ENCODE measurements at regions not wholly inside any gene's neighbourhood (a gene's known extent, or its start where the extent isn't known, plus 50 kb on each side); places are given as distances from the start of the nearest gene placed in this dataset.
"Not testable (repeated sequence)": the region's sequence is repeated elsewhere in the genome, so short reads cannot be mapped to it uniquely, and the experiment has no call there.

DNA sequence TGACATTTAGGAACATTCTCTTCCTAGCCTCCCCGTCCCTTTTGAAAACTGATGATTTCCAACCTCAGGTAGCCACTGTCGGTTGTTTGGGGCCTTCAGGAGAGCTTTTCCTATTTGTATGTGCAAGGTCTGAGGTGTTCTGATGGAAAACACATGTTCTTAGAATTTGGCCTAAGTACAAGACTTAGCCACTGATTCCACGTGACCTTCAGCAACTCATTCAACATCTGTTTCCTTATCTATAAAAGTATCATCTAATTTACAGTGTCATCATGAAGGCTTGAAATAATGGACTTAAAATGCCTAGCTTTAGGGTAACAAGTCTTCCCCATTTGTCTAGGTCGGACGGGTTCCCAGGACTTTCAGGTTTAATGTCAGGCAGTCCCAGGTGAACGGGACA, 259.3 kb downstream of the SOX9 start:
- DNase-seq (ENCODE audit: low read depth, low spot score): no peak
- H3K4me3 ChIP-seq (ENCODE audit: low read depth, low read length): no peak overlapping the region
- in situ Hi-C loops (cut with HindIII; ENCODE audit: low sequenced_read_pairs): no loop called here
- TF ChIP-seq, protein P1, sequence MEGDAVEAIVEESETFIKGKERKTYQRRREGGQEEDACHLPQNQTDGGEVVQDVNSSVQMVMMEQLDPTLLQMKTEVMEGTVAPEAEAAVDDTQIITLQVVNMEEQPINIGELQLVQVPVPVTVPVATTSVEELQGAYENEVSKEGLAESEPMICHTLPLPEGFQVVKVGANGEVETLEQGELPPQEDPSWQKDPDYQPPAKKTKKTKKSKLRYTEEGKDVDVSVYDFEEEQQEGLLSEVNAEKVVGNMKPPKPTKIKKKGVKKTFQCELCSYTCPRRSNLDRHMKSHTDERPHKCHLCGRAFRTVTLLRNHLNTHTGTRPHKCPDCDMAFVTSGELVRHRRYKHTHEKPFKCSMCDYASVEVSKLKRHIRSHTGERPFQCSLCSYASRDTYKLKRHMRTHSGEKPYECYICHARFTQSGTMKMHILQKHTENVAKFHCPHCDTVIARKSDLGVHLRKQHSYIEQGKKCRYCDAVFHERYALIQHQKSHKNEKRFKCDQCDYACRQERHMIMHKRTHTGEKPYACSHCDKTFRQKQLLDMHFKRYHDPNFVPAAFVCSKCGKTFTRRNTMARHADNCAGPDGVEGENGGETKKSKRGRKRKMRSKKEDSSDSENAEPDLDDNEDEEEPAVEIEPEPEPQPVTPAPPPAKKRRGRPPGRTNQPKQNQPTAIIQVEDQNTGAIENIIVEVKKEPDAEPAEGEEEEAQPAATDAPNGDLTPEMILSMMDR (IDR thresholded peaks at IDR 0.05; ENCODE audit: low read depth, low read length): no peak

DNA sequence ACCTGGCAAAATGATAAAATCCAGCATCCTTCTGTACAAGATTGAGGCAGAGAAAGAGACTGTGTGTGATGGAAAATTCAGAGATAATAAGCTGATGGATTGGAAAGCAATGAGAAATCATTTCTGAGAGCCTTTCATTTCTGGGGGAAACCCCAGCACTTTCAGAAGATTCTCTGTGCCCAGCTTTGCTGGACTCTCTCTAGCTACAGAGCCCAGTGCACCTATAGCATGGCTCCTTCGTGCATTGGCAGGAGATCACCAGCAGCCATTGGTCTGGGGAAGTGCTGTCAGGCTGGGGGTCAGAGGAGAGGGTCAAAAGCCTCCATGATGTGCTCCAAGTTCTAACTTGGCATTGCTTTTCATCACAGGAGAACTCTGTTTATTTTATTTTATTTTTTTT, 259.9 kb downstream of the SOX9 start:
- TF ChIP-seq, protein P1 (IDR thresholded peaks at IDR 0.05; ENCODE audit: low read depth, low read length): no peak
- in situ Hi-C loops (cut with HindIII; ENCODE audit: low sequenced_read_pairs): no loop called here
- no peak overlapping the region for H3K4me3 ChIP-seq (ENCODE audit: low read depth, low read length)
- no peak for DNase-seq (ENCODE audit: low read depth, low spot score)

DNA sequence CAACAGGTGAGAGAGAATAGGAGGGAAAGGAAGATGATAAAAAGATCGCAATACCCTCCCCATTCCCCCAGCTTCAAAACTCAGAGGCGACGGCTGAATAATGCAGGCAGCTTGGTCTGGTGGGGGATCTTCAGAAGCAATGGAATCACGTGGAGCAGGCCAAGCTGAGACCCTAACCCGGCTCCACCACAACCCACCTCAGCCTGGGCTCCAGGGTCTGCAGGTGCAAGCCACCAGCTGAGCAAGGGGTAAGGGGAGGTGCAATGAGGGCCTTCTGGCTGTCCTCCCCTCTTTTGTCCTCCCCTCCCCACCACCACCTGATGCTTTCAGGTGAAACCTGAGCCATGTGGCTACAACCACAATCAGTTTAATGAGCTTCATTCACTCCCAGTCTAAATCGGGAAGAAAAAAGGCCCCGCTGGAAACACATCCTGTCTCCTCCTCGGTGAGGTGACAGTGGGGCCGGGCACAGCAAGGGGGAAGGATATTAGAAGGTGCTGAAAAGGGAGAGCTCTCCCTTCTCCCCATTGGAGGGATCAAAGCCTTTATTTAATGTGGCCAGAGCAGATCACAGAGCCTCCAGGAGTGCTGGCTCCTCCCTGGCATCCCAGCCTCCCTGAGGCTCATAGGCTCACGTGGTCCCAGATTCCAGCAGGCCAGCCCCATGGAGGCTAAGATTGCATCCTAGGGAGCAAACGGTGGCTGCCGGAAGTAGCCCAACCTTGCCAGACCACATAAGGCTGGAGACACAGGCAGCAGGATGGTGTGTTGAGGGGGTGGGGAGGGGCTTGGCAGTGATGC, 261.0 kb downstream of the SOX9 start:
- in situ Hi-C loops (cut with HindIII; ENCODE audit: low sequenced_read_pairs): no loop called here
- TF ChIP-seq, protein P1 (IDR thresholded peaks at IDR 0.05; ENCODE audit: low read depth, low read length): no peak
- no peak overlapping the region for H3K4me3 ChIP-seq (ENCODE audit: low read depth, low read length)
- no peak for DNase-seq (ENCODE audit: low read depth, low spot score)

GRCh38 chr17:72382971-72383722, 262.3 kb downstream of the SOX9 start:
- TF ChIP-seq, protein P1 (IDR thresholded peaks at IDR 0.05; ENCODE audit: low read depth, low read length): no peak
- DNase-seq (ENCODE audit: low read depth, low spot score): no peak
- in situ Hi-C loops (cut with HindIII; ENCODE audit: low sequenced_read_pairs): no loop called here
- H3K4me3 ChIP-seq (ENCODE audit: low read depth, low read length): no peak overlapping the region

- no peak for DNase-seq (ENCODE audit: low read depth, low spot score)
- in situ Hi-C loops (cut with HindIII; ENCODE audit: low sequenced_read_pairs): no loop called here
- H3K4me3 ChIP-seq (ENCODE audit: low read depth, low read length): no peak overlapping the region
- TF ChIP-seq, protein P1 (IDR thresholded peaks at IDR 0.05; ENCODE audit: low read depth, low read length): no peak
Measured at GRCh38 chr17:72385475-72385874, 264.7 kb downstream of the SOX9 start.

DNA sequence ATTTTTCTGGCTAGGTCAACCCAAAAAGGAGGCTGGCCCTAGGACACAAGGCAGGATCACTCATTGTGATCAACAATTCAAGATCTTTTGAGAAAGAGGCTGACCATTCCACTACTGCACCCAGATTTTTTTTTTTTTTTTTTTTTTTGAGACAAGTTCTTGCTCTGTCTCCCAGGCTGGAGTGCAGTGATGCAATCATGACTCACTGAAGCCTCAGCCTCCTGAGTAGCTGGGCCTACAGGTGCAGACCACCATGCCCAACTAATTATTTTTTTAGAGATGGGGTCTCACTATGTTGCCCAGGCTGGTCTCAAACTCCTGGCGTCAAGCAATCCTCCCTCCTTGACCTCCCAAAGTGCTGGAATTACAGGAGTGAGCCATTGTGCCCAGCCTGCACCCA, 265.4 kb downstream of the SOX9 start:
- peak; percentile 56 for DNase-seq (ENCODE audit: low read depth, low spot score)
- in situ Hi-C loops (cut with HindIII; ENCODE audit: low sequenced_read_pairs); H3K4me3 ChIP-seq (ENCODE audit: low read depth, low read length): not testable (repeated sequence)

DNA sequence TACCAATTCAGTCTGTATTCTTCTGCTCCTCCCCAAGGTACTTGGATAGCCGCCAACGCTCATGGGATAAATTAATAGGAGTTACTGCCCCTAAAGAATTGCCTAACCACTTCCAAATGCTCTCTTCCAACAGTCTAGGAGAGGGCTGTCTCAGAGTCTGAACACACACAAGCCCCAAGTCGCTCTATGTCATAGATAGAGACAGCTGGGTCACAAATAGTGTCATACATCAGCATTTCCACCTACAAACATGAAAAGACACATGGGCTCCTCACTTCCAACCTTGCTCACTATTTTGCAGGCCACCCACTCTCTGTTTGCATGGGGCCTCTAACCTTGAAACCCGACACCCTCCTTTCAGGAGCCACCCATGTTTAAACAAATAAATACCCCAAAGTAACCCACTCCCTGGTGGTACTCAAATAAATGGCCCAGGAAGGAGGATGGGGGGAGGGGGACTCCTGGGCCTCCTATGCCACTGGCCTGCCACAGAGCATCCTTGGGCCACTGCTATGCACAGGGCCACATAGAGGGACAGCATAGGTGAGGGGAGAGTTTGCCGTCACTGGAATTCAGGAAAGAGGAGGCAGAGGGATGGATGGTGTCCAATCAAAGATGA, 265.9 kb downstream of the SOX9 start:
- peak; percentile 32 for DNase-seq (ENCODE audit: low read depth, low spot score)
- H3K4me3 ChIP-seq (ENCODE audit: low read depth, low read length): no peak overlapping the region
- TF ChIP-seq, protein P1 (IDR thresholded peaks at IDR 0.05; ENCODE audit: low read depth, low read length): no peak
- in situ Hi-C loops (cut with HindIII; ENCODE audit: low sequenced_read_pairs): no loop called here
